GM23338 (cell line): ENCODE measurements at regions not wholly inside any gene's neighbourhood (a gene's known extent, or its start where the extent isn't known, plus 50 kb on each side); places are given as distances from the start of the nearest gene placed in this dataset.

Experiments
- ATAC-seq: fragments of 200-7000 bp; cut with Tn5 transposase; 3 replicates; pipeline ENCODE4 v1.9.1; 2020
- DNase-seq: peaks from one replicate; pipeline ENCODE4 v3.0.0-alpha.2; 2015; ENCODE audit warnings: low spot score
- H2AFZ ChIP-seq: fragments of 200-600 bp; sonication (generic); 2 replicates; pipeline ENCODE4 v1.8.0; 2016; ENCODE audit warnings: antibody characterized with exemption, mild to moderate bottlenecking, moderate library complexity
- H3F3A ChIP-seq: fragments of 200-600 bp; sonication (generic); replicated peaks from 2 replicates; pipeline ENCODE4 v1.8.0; 2017; ENCODE audit warnings: antibody characterized with exemption, mixed run types, low read depth
- H3K27ac ChIP-seq: fragments of 200-600 bp; sonication (generic); 2 replicates; pipeline ENCODE4 v1.6.1; 2016; ENCODE audit warnings: low read depth
- H3K27me3 ChIP-seq: fragments of 200-600 bp; sonication (generic); 2 replicates; pipeline ENCODE4 v1.8.0; 2016; ENCODE audit warnings: mild to moderate bottlenecking, mixed run types, moderate library complexity; ENCODE audit not compliant: insufficient read depth
- H3K36me3 ChIP-seq: fragments of 200-600 bp; sonication (generic); 2 replicates; pipeline ENCODE4 v1.8.0; 2016; ENCODE audit warnings: mild to moderate bottlenecking; ENCODE audit not compliant: insufficient read depth
- H3K4me1 ChIP-seq: fragments of 200-600 bp; sonication (generic); 2 replicates; pipeline ENCODE4 v1.8.0; 2016; ENCODE audit warnings: mild to moderate bottlenecking, moderate library complexity; ENCODE audit not compliant: insufficient read depth
- H3K4me2 ChIP-seq: fragments of 200-600 bp; sonication (generic); 2 replicates; pipeline ENCODE4 v1.7.1; 2017; ENCODE audit warnings: mixed run types
- H3K4me3 ChIP-seq: fragments of 200-600 bp; sonication (generic); 2 replicates; pipeline ENCODE4 v1.6.1; 2016; ENCODE audit warnings: mixed run types
- H3K79me2 ChIP-seq: fragments of 200-600 bp; sonication (generic); replicated peaks from 2 replicates; pipeline ENCODE4 v1.8.0; 2017; ENCODE audit warnings: mild to moderate bottlenecking; ENCODE audit not compliant: insufficient read depth
- H3K9me2 ChIP-seq: fragments of 200-600 bp; sonication (generic); 2 replicates; pipeline ENCODE4 v1.8.0; 2017; ENCODE audit not compliant: insufficient read depth
- H4K20me1 ChIP-seq: fragments of 200-600 bp; sonication (generic); replicated peaks from 2 replicates; pipeline ENCODE4 v1.8.0; 2017; ENCODE audit warnings: mild to moderate bottlenecking; ENCODE audit not compliant: insufficient read depth
- H3K27ac Mint-ChIP-seq: 2 replicates; pipeline ENCODE4 v1.8.0; 2020; ENCODE audit warnings: inconsistent platforms, mild to moderate bottlenecking, moderate library complexity, mixed read lengths
- H3K27me3 Mint-ChIP-seq: 3 replicates; pipeline ENCODE4 v1.8.0; 2022; ENCODE audit warnings: low read depth, mild to moderate bottlenecking, moderate library complexity, mixed read lengths, inconsistent platforms; ENCODE audit not compliant: insufficient read depth, poor library complexity
- H3K36me3 Mint-ChIP-seq: 3 replicates; pipeline ENCODE4 v1.8.0; 2021; ENCODE audit warnings: low read depth, mild to moderate bottlenecking, inconsistent platforms, moderate library complexity, mixed read lengths
- H3K4me1 Mint-ChIP-seq: 3 replicates; pipeline ENCODE4 v1.8.0; 2020; ENCODE audit warnings: mild to moderate bottlenecking, inconsistent platforms, mixed read lengths
- H3K4me3 Mint-ChIP-seq: 3 replicates; pipeline ENCODE4 v1.8.0; 2021; ENCODE audit warnings: moderate library complexity, mild to moderate bottlenecking, inconsistent platforms, mixed read lengths
- H3K9me3 Mint-ChIP-seq: 3 replicates; pipeline ENCODE4 v1.8.0; 2020; ENCODE audit warnings: moderate library complexity, mild to moderate bottlenecking, inconsistent platforms, mixed read lengths
- CREB1 ChIP-seq: fragments of 250-450 bp; sonication (Bioruptor Pico); IDR thresholded peaks from 2 replicates; pipeline ENCODE4 v1.5.0; 2020; ENCODE audit warnings: low read depth, mild to moderate bottlenecking, moderate library complexity
- EZH2 ChIP-seq: fragments of 200-600 bp; sonication (generic); IDR thresholded peaks from one replicate; pipeline ENCODE4 v1.8.0; 2017; ENCODE audit warnings: antibody characterized with exemption, mild to moderate bottlenecking, low read depth; ENCODE audit not compliant: unreplicated experiment
- EZH2phosphoT487 ChIP-seq: fragments of 200-600 bp; sonication (generic); IDR thresholded peaks from one replicate; pipeline ENCODE4 v1.8.1; 2018; ENCODE audit warnings: antibody characterized with exemption; ENCODE audit not compliant: unreplicated experiment
- JUNB ChIP-seq: IDR thresholded peaks from one replicate; pipeline ENCODE4 v1.6.1; 2016; ENCODE audit warnings: antibody characterized with exemption; ENCODE audit not compliant: unreplicated experiment
- NANOG ChIP-seq: IDR thresholded peaks from 2 replicates; pipeline ENCODE4 v1.6.1; 2016; ENCODE audit warnings: antibody characterized with exemption, borderline replicate concordance
- POLR2AphosphoS5 ChIP-seq: IDR thresholded peaks from 2 replicates; pipeline ENCODE4 v1.6.1; 2016; ENCODE audit warnings: antibody characterized with exemption, low read depth
- STAT1 ChIP-seq: IDR thresholded peaks from one replicate; pipeline ENCODE4 v1.6.1; 2016; ENCODE audit warnings: antibody characterized with exemption; ENCODE audit not compliant: unreplicated experiment
- ZNF114 ChIP-seq: fragments of 250-450 bp; sonication (Bioruptor Pico); IDR thresholded peaks from 2 replicates; pipeline ENCODE4 v1.5.0; 2020; ENCODE audit warnings: mild to moderate bottlenecking, moderate library complexity
- ZNF331 ChIP-seq: fragments of 250-450 bp; sonication (Bioruptor Pico); IDR thresholded peaks from 2 replicates; pipeline ENCODE4 v1.5.0; 2020; ENCODE audit warnings: low read depth, mild to moderate bottlenecking, moderate library complexity
- ZNF462 ChIP-seq: fragments of 250-450 bp; sonication (Bioruptor Pico); IDR thresholded peaks from 2 replicates; pipeline ENCODE4 v1.5.0; 2020; ENCODE audit warnings: mild to moderate bottlenecking, moderate library complexity
- TF ChIP-seq, protein P1 (sequence below): IDR thresholded peaks from one replicate; pipeline ENCODE4 v1.6.1; 2018; ENCODE audit warnings: antibody characterized with exemption; ENCODE audit not compliant: unreplicated experiment
- TF ChIP-seq, protein P2 (sequence below), 2 experiments: fragments of 200-600 bp in 1 of 2; sonication (generic) in 1 of 2; conservative IDR thresholded peaks; 2 replicates each; pipeline versions ENCODE4 v1.5.1 to v1.6.1; 2016 to 2017; ENCODE audit warnings: antibody characterized with exemption in 2 of 2, low read depth in 2 of 2, mild to moderate bottlenecking in 2 of 2, moderate library complexity in 1 of 2
- TF ChIP-seq, protein P3 (sequence below): IDR thresholded peaks from 2 replicates; pipeline ENCODE4 v1.6.1; 2016; ENCODE audit warnings: antibody characterized with exemption

DNA sequence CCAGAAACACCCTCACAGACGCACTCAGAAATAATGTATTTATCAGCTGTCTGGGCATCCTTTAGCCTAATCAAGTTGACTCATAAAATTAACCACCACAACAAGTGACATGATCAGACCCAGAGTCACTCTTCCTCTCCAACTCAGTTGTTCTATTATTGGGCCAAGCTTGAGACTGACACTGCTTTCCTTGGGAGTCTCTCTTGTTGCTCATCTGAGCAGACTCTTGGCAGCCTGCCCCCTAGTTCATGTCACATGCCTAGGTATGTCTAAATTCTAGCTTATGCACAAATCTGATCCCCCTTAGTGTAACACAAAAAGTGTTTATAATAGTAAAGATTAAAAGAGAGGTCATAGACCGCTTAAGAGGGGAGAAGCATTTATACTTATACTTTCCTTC lies 72.6 kb upstream of the ADAMTS3 start:
- H3K27ac ChIP-seq = no peak overlapping the region
- no peak overlapping the region for H3K4me3 ChIP-seq
- no peaks in the 10 kb centered on the region for H4K20me1 ChIP-seq
- ATAC-seq (no peak), DNase-seq (no peak)
- H3K27me3 Mint-ChIP-seq = no peaks in the 10 kb centered on the region
- H2AFZ ChIP-seq = no peak overlapping the region
- TF ChIP-seq, protein P1, sequence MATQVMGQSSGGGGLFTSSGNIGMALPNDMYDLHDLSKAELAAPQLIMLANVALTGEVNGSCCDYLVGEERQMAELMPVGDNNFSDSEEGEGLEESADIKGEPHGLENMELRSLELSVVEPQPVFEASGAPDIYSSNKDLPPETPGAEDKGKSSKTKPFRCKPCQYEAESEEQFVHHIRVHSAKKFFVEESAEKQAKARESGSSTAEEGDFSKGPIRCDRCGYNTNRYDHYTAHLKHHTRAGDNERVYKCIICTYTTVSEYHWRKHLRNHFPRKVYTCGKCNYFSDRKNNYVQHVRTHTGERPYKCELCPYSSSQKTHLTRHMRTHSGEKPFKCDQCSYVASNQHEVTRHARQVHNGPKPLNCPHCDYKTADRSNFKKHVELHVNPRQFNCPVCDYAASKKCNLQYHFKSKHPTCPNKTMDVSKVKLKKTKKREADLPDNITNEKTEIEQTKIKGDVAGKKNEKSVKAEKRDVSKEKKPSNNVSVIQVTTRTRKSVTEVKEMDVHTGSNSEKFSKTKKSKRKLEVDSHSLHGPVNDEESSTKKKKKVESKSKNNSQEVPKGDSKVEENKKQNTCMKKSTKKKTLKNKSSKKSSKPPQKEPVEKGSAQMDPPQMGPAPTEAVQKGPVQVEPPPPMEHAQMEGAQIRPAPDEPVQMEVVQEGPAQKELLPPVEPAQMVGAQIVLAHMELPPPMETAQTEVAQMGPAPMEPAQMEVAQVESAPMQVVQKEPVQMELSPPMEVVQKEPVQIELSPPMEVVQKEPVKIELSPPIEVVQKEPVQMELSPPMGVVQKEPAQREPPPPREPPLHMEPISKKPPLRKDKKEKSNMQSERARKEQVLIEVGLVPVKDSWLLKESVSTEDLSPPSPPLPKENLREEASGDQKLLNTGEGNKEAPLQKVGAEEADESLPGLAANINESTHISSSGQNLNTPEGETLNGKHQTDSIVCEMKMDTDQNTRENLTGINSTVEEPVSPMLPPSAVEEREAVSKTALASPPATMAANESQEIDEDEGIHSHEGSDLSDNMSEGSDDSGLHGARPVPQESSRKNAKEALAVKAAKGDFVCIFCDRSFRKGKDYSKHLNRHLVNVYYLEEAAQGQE = no peak
- TF ChIP-seq EZH2phosphoT487 (no peak), EZH2 (no peak), JUNB (no peak), NANOG (no peak), CREB1 (CRISPR knock-in tag) (no peak), STAT1 (no peak), ZNF462 (CRISPR knock-in tag) (no peak), ZNF114 (CRISPR knock-in tag) (no peak), POLR2AphosphoS5 (no peak), ZNF331 (CRISPR knock-in tag) (no peak)
- TF ChIP-seq, protein P2, sequence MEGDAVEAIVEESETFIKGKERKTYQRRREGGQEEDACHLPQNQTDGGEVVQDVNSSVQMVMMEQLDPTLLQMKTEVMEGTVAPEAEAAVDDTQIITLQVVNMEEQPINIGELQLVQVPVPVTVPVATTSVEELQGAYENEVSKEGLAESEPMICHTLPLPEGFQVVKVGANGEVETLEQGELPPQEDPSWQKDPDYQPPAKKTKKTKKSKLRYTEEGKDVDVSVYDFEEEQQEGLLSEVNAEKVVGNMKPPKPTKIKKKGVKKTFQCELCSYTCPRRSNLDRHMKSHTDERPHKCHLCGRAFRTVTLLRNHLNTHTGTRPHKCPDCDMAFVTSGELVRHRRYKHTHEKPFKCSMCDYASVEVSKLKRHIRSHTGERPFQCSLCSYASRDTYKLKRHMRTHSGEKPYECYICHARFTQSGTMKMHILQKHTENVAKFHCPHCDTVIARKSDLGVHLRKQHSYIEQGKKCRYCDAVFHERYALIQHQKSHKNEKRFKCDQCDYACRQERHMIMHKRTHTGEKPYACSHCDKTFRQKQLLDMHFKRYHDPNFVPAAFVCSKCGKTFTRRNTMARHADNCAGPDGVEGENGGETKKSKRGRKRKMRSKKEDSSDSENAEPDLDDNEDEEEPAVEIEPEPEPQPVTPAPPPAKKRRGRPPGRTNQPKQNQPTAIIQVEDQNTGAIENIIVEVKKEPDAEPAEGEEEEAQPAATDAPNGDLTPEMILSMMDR (conservative IDR thresholded peaks at IDR 0.05; ENCODE audit: low read depth in 2 of 2) = no peak
- TF ChIP-seq, protein P3, sequence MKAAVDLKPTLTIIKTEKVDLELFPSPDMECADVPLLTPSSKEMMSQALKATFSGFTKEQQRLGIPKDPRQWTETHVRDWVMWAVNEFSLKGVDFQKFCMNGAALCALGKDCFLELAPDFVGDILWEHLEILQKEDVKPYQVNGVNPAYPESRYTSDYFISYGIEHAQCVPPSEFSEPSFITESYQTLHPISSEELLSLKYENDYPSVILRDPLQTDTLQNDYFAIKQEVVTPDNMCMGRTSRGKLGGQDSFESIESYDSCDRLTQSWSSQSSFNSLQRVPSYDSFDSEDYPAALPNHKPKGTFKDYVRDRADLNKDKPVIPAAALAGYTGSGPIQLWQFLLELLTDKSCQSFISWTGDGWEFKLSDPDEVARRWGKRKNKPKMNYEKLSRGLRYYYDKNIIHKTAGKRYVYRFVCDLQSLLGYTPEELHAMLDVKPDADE = no peak
- H3K9me2 ChIP-seq = no peaks in the 10 kb centered on the region
- H3K4me1 Mint-ChIP-seq = no peaks in the 10 kb centered on the region
- H3K27ac Mint-ChIP-seq = no peak overlapping the region
- peaks cover 8% of the 10 kb centered on the region; the same call in 2 of the 3 replicates for H3K36me3 Mint-ChIP-seq
- H3K79me2 ChIP-seq = no peaks in the 10 kb centered on the region
- no peaks in the 10 kb centered on the region for H3F3A ChIP-seq
- no peaks in the 10 kb centered on the region for H3K36me3 ChIP-seq
- H3K4me3 Mint-ChIP-seq = no peak overlapping the region
- no peaks in the 10 kb centered on the region for H3K4me1 ChIP-seq
- H3K9me3 Mint-ChIP-seq = peaks cover 23% of the 10 kb centered on the region
- no peaks in the 10 kb centered on the region for H3K27me3 ChIP-seq
- H3K4me2 ChIP-seq = no peak overlapping the region
